K562 (cell line): ENCODE measurements at regions not wholly inside any gene's neighbourhood (a gene's known extent, or its start where the extent isn't known, plus 50 kb on each side); places are given as distances from the start of the nearest gene placed in this dataset.
"Not testable (repeated sequence)": the region's sequence is repeated elsewhere in the genome, so short reads cannot be mapped to it uniquely, and the experiment has no call there.

Source experiments
- ATAC-seq: fragments of 200-7000 bp; cut with Tn5 transposase; 3 replicates; pipeline ENCODE4 v1.9.1; 2020; ENCODE audit warnings: moderate library complexity
- BruUV-seq: library from RNA; stranded (reverse); fragments of 400-500 nt; replicated peaks from 2 replicates; lab custom pipeline; 2021; lab: Mats Ljungman, UMichigan
- CTCF ChIA-PET: fragments of 300-600 bp; formaldehyde crosslinking; extraction: SDS; loops from one replicate; lab custom pipeline; 2021; ENCODE audit warnings: low intra/inter-chr PET ratio; lab: Yijun Ruan, JAX
- POLR2A ChIA-PET: fragments of 300-600, 350-650 bp; sonication (Branson Sonifier 250); formaldehyde crosslinking; extraction: SDS; loops from one replicate; lab custom pipeline; 2021; ENCODE audit warnings: antibody characterized with exemption, inconsistent platforms; lab: Yijun Ruan, JAX
- DNase-seq, 4 experiments: peaks; one replicate each; pipeline versions ENCODE4 v3.0.0 to v3.0.0-alpha.2; 2011 to 2018; ENCODE audit warnings: low spot score in 3 of 4, mixed read lengths in 3 of 4; ENCODE audit errors: extremely low read depth in 1 of 4
- FAIRE-seq: peaks from 2 replicates; lab custom pipeline; 2011; peaks lifted over from hg19 to GRCh38; lab: Jason Lieb, UNC
- H2AFZ ChIP-seq: 2 replicates; pipeline ENCODE4 v1.6.0; 2011; ENCODE audit warnings: low read depth, low read length, control low read depth, inconsistent platforms
- H3K27ac ChIP-seq: fragments of 200-600 bp; 3 replicates; pipeline ENCODE4 v1.8.0; 2011; ENCODE audit warnings: low read depth, mild to moderate bottlenecking, control low read depth, inconsistent platforms, low read length, moderate library complexity, mixed read lengths; ENCODE audit errors: extremely low read depth
- H3K27me3 ChIP-seq, 2 experiments: fragments of 300-600 bp in 1 of 2; 2 replicates in 1 of 2; 3 replicates in 1 of 2; pipeline versions ENCODE4 v1.6.0 to v1.8.0; 2011; ENCODE audit warnings: inconsistent platforms in 2 of 2, low read length in 2 of 2, mild to moderate bottlenecking in 1 of 2, mixed read lengths in 1 of 2, moderate library complexity in 1 of 2; ENCODE audit not compliant: control insufficient read depth in 2 of 2, insufficient read depth in 2 of 2
- H3K36me3 ChIP-seq: fragments of 300-600 bp; 3 replicates; pipeline ENCODE4 v1.8.0; 2011; ENCODE audit warnings: mild to moderate bottlenecking, low read length, inconsistent platforms; ENCODE audit not compliant: control insufficient read depth, insufficient read depth
- H3K4me1 ChIP-seq, 2 experiments: fragments of 200-600 bp in 1 of 2; replicated peaks in 1 of 2; 2 replicates in 1 of 2; 3 replicates in 1 of 2; pipeline versions ENCODE4 v1.5.1 to v1.8.0; 2011; ENCODE audit warnings: inconsistent platforms in 2 of 2, low read length in 2 of 2, mild to moderate bottlenecking in 1 of 2, mixed read lengths in 1 of 2, moderate library complexity in 1 of 2; ENCODE audit not compliant: control insufficient read depth in 2 of 2, insufficient read depth in 2 of 2
- H3K4me2 ChIP-seq: 2 replicates; pipeline ENCODE4 v1.6.1; 2011; ENCODE audit warnings: low read length, control low read depth, inconsistent platforms, mixed read lengths; ENCODE audit not compliant: insufficient read depth
- H3K4me3 ChIP-seq: fragments of 200-600 bp; sonication (generic), shearing (Covaris generic); 2 replicates; pipeline ENCODE4 v1.5.1; 2016; ENCODE audit warnings: control low read depth, inconsistent platforms
- H3K79me2 ChIP-seq: fragments of 200-600 bp; 3 replicates; pipeline ENCODE4 v1.8.0; 2011; ENCODE audit warnings: low read length, inconsistent platforms; ENCODE audit not compliant: control insufficient read depth, insufficient read depth
- H3K9ac ChIP-seq, 2 experiments: 2 replicates each; pipeline versions ENCODE4 v1.6.0 to v1.6.1; 2011; ENCODE audit warnings: low read depth in 2 of 2, low read length in 2 of 2, control low read depth in 1 of 2, inconsistent platforms in 1 of 2, mild to moderate bottlenecking in 1 of 2, mixed read lengths in 1 of 2; ENCODE audit not compliant: insufficient read depth in 1 of 2
- H3K9me1 ChIP-seq: one replicate; pipeline ENCODE4 v1.6.0; 2011; ENCODE audit warnings: inconsistent platforms, mild to moderate bottlenecking, low read length, moderate library complexity; ENCODE audit not compliant: control insufficient read depth, insufficient read depth
- H3K9me3 ChIP-seq: replicated peaks from 2 replicates; pipeline ENCODE4 v1.5.1; 2011; ENCODE audit warnings: low read depth, low read length, inconsistent platforms; ENCODE audit not compliant: control insufficient read depth, insufficient read depth
- H4K20me1 ChIP-seq: replicated peaks from 2 replicates; pipeline ENCODE4 v1.6.1; 2011; ENCODE audit warnings: low read length, inconsistent platforms, mixed read lengths; ENCODE audit not compliant: control insufficient read depth, insufficient read depth
- C11orf30 ChIP-seq: fragments of 450-650 bp; IDR thresholded peaks from 2 replicates; pipeline ENCODE4 v1.6.1; 2016; ENCODE audit warnings: low read depth, mild to moderate bottlenecking
- CEBPG ChIP-seq, 3 experiments: fragments of 200-800 bp in 1 of 3; sonication (Bioruptor generic) in 1 of 3; sonication (generic) in 1 of 3; formaldehyde crosslinking in 1 of 3; IDR thresholded peaks in 2 of 3; conservative IDR thresholded peaks in 1 of 3; 2 replicates each; pipeline versions ENCODE4 v1.6.1 to v1.8.0; 2016 to 2022; ENCODE audit warnings: missing compliant biosample characterization in 2 of 3, missing genetic modification characterization in 2 of 3, mild to moderate bottlenecking in 1 of 3, missing genetic modification reagents in 1 of 3
- CHCHD3 ChIP-seq: fragments of 250-450 bp; sonication (Bioruptor Pico); IDR thresholded peaks from 2 replicates; pipeline ENCODE4 v2.1.2; 2022; ENCODE audit warnings: mild to moderate bottlenecking
- NFE2 ChIP-seq: IDR thresholded peaks from 2 replicates; pipeline ENCODE4 v1.6.1; 2014; ENCODE audit warnings: antibody characterized with exemption, low read depth
- NFIC ChIP-seq: fragments of 450-650 bp; IDR thresholded peaks from 2 replicates; pipeline ENCODE4 v1.6.1; 2017; ENCODE audit warnings: mild to moderate bottlenecking, inconsistent platforms
- ZNF316 ChIP-seq: fragments of 450-650 bp; IDR thresholded peaks from 2 replicates; pipeline ENCODE4 v1.6.1; 2016
- WGBS: fragments of 100-300 bp; shearing (Covaris generic); methylation state at CpG from one replicate; pipeline ENCODE4 v1.1.6; 2016; ENCODE audit warnings: low coverage, mixed read lengths; ENCODE audit not compliant: insufficient coverage; ENCODE audit errors: missing lambda C conversion rate; 5-methylcytosine and 5-hydroxymethylcytosine counted together
- in situ Hi-C: fragments of 300-500 bp; cut with MboI; formaldehyde crosslinking; loops from 4 replicates; pipeline ENCODE4 v1.15.0; 2018; ENCODE audit warnings: inconsistent platforms, mixed read lengths
- intact Hi-C: fragments of 100-400 bp; cut with micrococcal nuclease; formaldehyde crosslinking; loops from 2 replicates; pipeline ENCODE4 v1.14.2; 2022
- TF ChIP-seq, protein P1 (sequence below): fragments of 450-650 bp; conservative IDR thresholded peaks from 2 replicates; pipeline ENCODE4 v1.6.1; 2016; ENCODE audit warnings: missing genetic modification characterization, low read depth, mild to moderate bottlenecking, control low read depth, missing compliant biosample characterization

DNA sequence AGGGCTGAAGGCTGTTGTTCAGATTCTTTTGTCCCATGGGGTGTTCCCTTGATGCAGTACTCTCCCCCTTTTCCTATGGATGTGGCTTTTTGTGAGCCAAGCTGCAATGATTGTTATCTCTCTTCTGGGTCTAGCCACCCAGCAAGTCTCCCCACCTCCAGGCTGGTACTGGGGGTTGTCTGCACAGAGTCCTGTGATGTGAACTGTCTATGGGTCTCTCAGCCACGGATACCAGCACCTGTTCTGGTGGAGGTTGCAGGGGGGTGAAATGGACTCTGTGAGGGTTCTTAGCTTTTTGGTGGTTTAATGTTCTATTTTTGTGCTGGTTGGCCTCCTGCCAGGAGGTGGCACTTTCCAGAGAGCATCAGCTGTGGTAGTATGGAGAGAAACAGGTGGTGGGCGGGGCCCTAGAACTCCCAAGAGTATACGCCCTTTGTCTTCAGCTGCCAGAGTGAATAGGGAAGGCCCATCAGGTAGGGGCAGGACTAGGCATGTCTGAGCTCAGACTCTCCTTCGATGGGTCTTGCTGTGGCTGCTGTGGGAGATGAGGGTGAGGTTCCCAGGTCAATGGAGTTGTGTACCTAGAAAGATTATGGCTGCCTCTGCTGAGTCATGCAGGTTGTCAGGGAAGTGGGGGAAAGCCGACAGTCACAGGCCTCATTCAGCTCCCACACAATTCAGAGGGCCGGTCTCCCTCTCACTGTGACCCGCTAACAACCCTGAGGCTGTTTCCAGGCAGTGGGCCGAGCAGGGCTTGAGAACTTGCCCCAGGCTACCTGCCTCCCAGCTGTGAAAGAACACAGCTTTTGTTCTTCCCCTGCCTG, 87.4 kb downstream of the DLEU7 start:
- H3K9me1 ChIP-seq, H3K9me3 ChIP-seq, H2AFZ ChIP-seq, BruUV-seq, in situ Hi-C loops, CTCF ChIA-PET, H3K27ac ChIP-seq, H3K4me2 ChIP-seq, H3K79me2 ChIP-seq, H3K27me3 ChIP-seq, H4K20me1 ChIP-seq, H3K36me3 ChIP-seq, H3K4me1 ChIP-seq, FAIRE-seq, H3K9ac ChIP-seq, H3K4me3 ChIP-seq, ATAC-seq, intact Hi-C loops: not testable (repeated sequence)
- peak in 1 of 4 experiments; percentile 9 for DNase-seq
- POLR2A ChIA-PET, result interaction anchor here (0.8 kb wide), 1 partner anchor 11 kb away, joined by 3 read pairs; no protein-coding TSS in a partner anchor
- 13% methylated on average over 7 of the region's 8 CpGs for WGBS
- 0 out of 2 replicates have a peak, but pooled peaks have one; percentile 29 for TF ChIP-seq C11orf30
- peak; percentile 49; the same call in 1 of the 2 replicates for TF ChIP-seq NFIC
- 0 out of 2 replicates have a peak, but pooled peaks have one; percentile 12 for TF ChIP-seq ZNF316
- peak; percentile 69 for TF ChIP-seq NFE2

DNA sequence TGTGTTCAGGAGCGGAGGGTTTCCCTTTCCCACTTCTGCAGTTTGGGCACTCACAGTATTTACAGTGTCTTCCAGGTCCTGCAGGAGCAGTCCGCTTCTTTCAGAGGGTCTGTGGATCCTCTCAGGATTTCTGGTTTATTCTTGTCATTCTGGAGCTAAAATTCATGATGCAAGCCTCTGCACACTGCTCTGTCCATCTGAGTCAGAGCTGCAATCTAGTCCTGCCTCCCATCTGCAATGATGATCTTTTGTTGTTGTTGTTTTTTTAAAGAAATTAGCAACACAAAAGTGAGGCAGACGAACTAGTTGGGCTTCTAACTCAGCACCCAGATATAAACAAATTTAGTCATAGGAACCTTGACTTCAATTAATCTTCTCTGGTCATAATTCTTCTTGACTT, 86.5 kb downstream of the DLEU7 start:
- Histone ChIP-seq H4K20me1 (no peaks in the 10 kb centered on the region), H3K27me3 (no peaks in the 10 kb centered on the region; a peak in 1 of 5 replicates), H2AFZ (no peak overlapping the region), H3K9ac (no peak overlapping the region), H3K9me3 (no peaks in the 10 kb centered on the region), H3K27ac (no peak overlapping the region), H3K4me2 (no peak overlapping the region), H3K9me1 (no peaks in the 10 kb centered on the region), H3K79me2 (no peaks in the 10 kb centered on the region), H3K4me1 (no peaks in the 10 kb centered on the region), H3K4me3 (no peak overlapping the region), H3K36me3 (no peaks in the 10 kb centered on the region)
- WGBS, result 8% methylated on average over 2 of the region's 3 CpGs
- TF ChIP-seq CHCHD3 (CRISPR knock-in tag), result no peak
- TF ChIP-seq CEBPG (CRISPR knock-in tag; IDR thresholded peaks at IDR 0.05), result no peak
- peak in 1 of 2 experiments; percentile 49; a peak in 1 of 4 replicates for TF ChIP-seq CEBPG (tag; conservative IDR thresholded peaks at IDR 0.05 in 1 of 2, IDR thresholded peaks at IDR 0.05 in 1 of 2)
- TF ChIP-seq, protein P1, sequence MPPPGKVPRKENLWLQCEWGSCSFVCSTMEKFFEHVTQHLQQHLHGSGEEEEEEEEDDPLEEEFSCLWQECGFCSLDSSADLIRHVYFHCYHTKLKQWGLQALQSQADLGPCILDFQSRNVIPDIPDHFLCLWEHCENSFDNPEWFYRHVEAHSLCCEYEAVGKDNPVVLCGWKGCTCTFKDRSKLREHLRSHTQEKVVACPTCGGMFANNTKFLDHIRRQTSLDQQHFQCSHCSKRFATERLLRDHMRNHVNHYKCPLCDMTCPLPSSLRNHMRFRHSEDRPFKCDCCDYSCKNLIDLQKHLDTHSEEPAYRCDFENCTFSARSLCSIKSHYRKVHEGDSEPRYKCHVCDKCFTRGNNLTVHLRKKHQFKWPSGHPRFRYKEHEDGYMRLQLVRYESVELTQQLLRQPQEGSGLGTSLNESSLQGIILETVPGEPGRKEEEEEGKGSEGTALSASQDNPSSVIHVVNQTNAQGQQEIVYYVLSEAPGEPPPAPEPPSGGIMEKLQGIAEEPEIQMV (tag), result no peak
- in situ Hi-C loops (no loop called here), intact Hi-C loops (no loop called here)
- FAIRE-seq, result no peak
- ChIA-PET CTCF (no interaction called here), POLR2A (no interaction called here)
- ATAC-seq, result no peak
- no TSS peak for BruUV-seq
- DNase-seq, result no peak
